HCT116 (cell line): ENCODE measurements at regions not wholly inside any gene's neighbourhood (a gene's known extent, or its start where the extent isn't known, plus 50 kb on each side); places are given as distances from the start of the nearest gene placed in this dataset.

Experiments used
- ATAC-seq: fragments of 200-7000 bp; cut with Tn5 transposase; 2 replicates; pipeline ENCODE4 v1.9.1; 2020; ENCODE audit warnings: mild to moderate bottlenecking, moderate library complexity
- BruUV-seq: library from RNA; stranded (reverse); fragments of 400-500 nt; replicated peaks from 2 replicates; lab custom pipeline; 2021; lab: Mats Ljungman, UMichigan
- CTCF ChIA-PET: fragments of 300-600 bp; sonication (Branson Sonifier 250); formaldehyde crosslinking; loops from one replicate; lab custom pipeline; 2021; ENCODE audit warnings: antibody characterized with exemption; lab: Charles Lee
- POLR2A ChIA-PET: fragments of 300-600, 350-600 bp; sonication (Branson Sonifier 250); formaldehyde crosslinking; loops from one replicate; lab custom pipeline; 2021; ENCODE audit warnings: antibody characterized with exemption; lab: Charles Lee
- RAD21 ChIA-PET, 2 experiments: fragments of 300-600 bp; sonication (Branson Sonifier 250); formaldehyde crosslinking; loops; one replicate each; lab custom pipeline; 2023; ENCODE audit warnings: low total read pairs in 2 of 2; ENCODE audit not compliant: uncharacterized antibody in 2 of 2, unreplicated experiment in 2 of 2, low non-redundant PET in 1 of 2; lab: Charles Lee
- DNase-seq: peaks from one replicate; pipeline ENCODE4 v3.0.0-alpha.2; 2010; ENCODE audit warnings: low read depth, low spot score
- H2AFZ ChIP-seq: fragments of 200-600 bp; shearing (Covaris generic), sonication (generic); 2 replicates; pipeline ENCODE4 v1.6.1; 2017; ENCODE audit warnings: low read depth, mixed run types, mixed read lengths, antibody characterized with exemption, low read length; ENCODE audit not compliant: poor library complexity, severe bottlenecking
- H3K27ac ChIP-seq: 2 replicates; pipeline ENCODE4 v1.5.1; 2012; ENCODE audit warnings: low read depth, low read length
- H3K27me3 ChIP-seq: fragments of 200-600 bp; sonication (generic); 2 replicates; pipeline ENCODE4 v1.6.1; 2016; ENCODE audit warnings: mixed run types, low read length, mixed read lengths; ENCODE audit not compliant: insufficient read depth
- H3K36me3 ChIP-seq, 2 experiments: fragments of 200-500 bp in 1 of 2; fragments of 200-600 bp in 1 of 2; sonication (Bioruptor generic) in 1 of 2; sonication (generic) in 1 of 2; 2 replicates each; pipeline versions ENCODE4 v1.5.1 to v1.6.1; 2014 to 2016; ENCODE audit warnings: low read length in 2 of 2, inconsistent platforms in 1 of 2, mixed read lengths in 1 of 2, mixed run types in 1 of 2; ENCODE audit not compliant: insufficient read depth in 2 of 2, control insufficient read depth in 1 of 2
- H3K4me1 ChIP-seq, 2 experiments: fragments of 200-600 bp in 1 of 2; sonication (generic) in 1 of 2; 2 replicates each; pipeline versions ENCODE4 v1.5.1 to v1.6.1; 2012 to 2017; ENCODE audit warnings: low read length in 2 of 2, inconsistent platforms in 1 of 2, mild to moderate bottlenecking in 1 of 2, mixed read lengths in 1 of 2, mixed run types in 1 of 2, moderate library complexity in 1 of 2; ENCODE audit not compliant: insufficient read depth in 2 of 2, control insufficient read depth in 1 of 2
- H3K4me2 ChIP-seq: fragments of 200-600 bp; sonication (generic); 2 replicates; pipeline ENCODE4 v1.6.1; 2017; ENCODE audit warnings: mixed run types, low read length, mixed read lengths
- H3K4me3 ChIP-seq, 2 experiments: fragments of 200-600 bp in 1 of 2; sonication (generic) in 1 of 2; replicated peaks in 1 of 2; 2 replicates each; pipeline ENCODE4 v1.5.1; 2011 to 2016; ENCODE audit warnings: low read length in 2 of 2, control low read depth in 1 of 2, low read depth in 1 of 2, mild to moderate bottlenecking in 1 of 2, mixed read lengths in 1 of 2, mixed run types in 1 of 2
- H3K79me2 ChIP-seq: fragments of 200-600 bp; sonication (generic); 2 replicates; pipeline ENCODE4 v1.6.1; 2017; ENCODE audit warnings: mild to moderate bottlenecking, mixed run types, low read length, moderate library complexity, mixed read lengths; ENCODE audit not compliant: insufficient read depth
- H3K9ac ChIP-seq: fragments of 200-600 bp; sonication (generic); 2 replicates; pipeline ENCODE4 v1.6.1; 2016; ENCODE audit warnings: low read length, mixed read lengths
- H3K9me2 ChIP-seq: fragments of 200-600 bp; sonication (generic), shearing (Covaris generic); 2 replicates; pipeline ENCODE4 v1.6.1; 2017; ENCODE audit warnings: mixed run types, mild to moderate bottlenecking, moderate library complexity; ENCODE audit not compliant: insufficient read depth
- H3K9me3 ChIP-seq, 2 experiments: fragments of 200-500 bp in 1 of 2; fragments of 200-600 bp in 1 of 2; sonication (Bioruptor generic) in 1 of 2; sonication (generic) in 1 of 2; 2 replicates each; pipeline ENCODE4 v1.6.1; 2014 to 2017; ENCODE audit warnings: low read length in 2 of 2, mixed read lengths in 2 of 2, inconsistent platforms in 1 of 2, low read depth in 1 of 2, mild to moderate bottlenecking in 1 of 2, mixed run types in 1 of 2, moderate library complexity in 1 of 2; ENCODE audit not compliant: control insufficient read depth in 1 of 2, insufficient read depth in 1 of 2
- H4K20me1 ChIP-seq: fragments of 200-600 bp; sonication (generic), shearing (Covaris generic); 2 replicates; pipeline ENCODE4 v1.6.1; 2017; ENCODE audit warnings: mixed run types, mild to moderate bottlenecking, moderate library complexity; ENCODE audit not compliant: insufficient read depth
- CEBPB ChIP-seq: IDR thresholded peaks from 2 replicates; pipeline ENCODE4 v1.6.1; 2012; ENCODE audit warnings: low read depth
- EGR1 ChIP-seq: IDR thresholded peaks from 2 replicates; pipeline ENCODE4 v1.6.1; 2012; ENCODE audit warnings: low read depth
- ELF1 ChIP-seq: IDR thresholded peaks from 2 replicates; pipeline ENCODE4 v1.6.1; 2012; ENCODE audit warnings: low read depth, borderline replicate concordance
- FOSL1 ChIP-seq: IDR thresholded peaks from 2 replicates; pipeline ENCODE4 v1.6.1; 2012; ENCODE audit warnings: low read depth
- MAX ChIP-seq: IDR thresholded peaks from 2 replicates; pipeline ENCODE4 v1.6.1; 2012
- RAD21 ChIP-seq: IDR thresholded peaks from 2 replicates; pipeline ENCODE4 v1.6.1; 2012; ENCODE audit warnings: low read depth, mild to moderate bottlenecking
- REST ChIP-seq: IDR thresholded peaks from 2 replicates; pipeline ENCODE4 v1.6.1; 2012; ENCODE audit warnings: low read depth
- SP1 ChIP-seq: IDR thresholded peaks from 2 replicates; pipeline ENCODE4 v1.6.1; 2012; ENCODE audit warnings: low read depth
- SRF ChIP-seq: IDR thresholded peaks from 2 replicates; pipeline ENCODE4 v1.6.1; 2012; ENCODE audit warnings: low read depth
- TCF7L2 ChIP-seq: IDR thresholded peaks from 2 replicates; pipeline ENCODE4 v1.7.0; 2011; ENCODE audit warnings: borderline replicate concordance, inconsistent platforms; ENCODE audit not compliant: insufficient read depth, insufficient read length; ENCODE audit errors: extremely low read depth
- YY1 ChIP-seq: IDR thresholded peaks from 2 replicates; pipeline ENCODE4 v1.6.1; 2011; ENCODE audit warnings: low read length, low read depth, moderate library complexity, mild to moderate bottlenecking; ENCODE audit not compliant: insufficient replicate concordance; ENCODE audit errors: extremely low read depth
- intact Hi-C: fragments of 100-400 bp; cut with micrococcal nuclease; formaldehyde crosslinking; loops from 2 replicates; pipeline ENCODE4 v1.10.0; 2022

- CTCF ChIA-PET, result no interaction called here
- no peak for ATAC-seq
- no peak overlapping the region for H2AFZ ChIP-seq
Measured at GRCh38 chr4:62952366-62952765, 1456.9 kb downstream of the TECRL start.

More at GRCh38 chr4:62952366-62952765, 1456.9 kb downstream of the TECRL start:
- H3K79me2 ChIP-seq, result no peaks in the 10 kb centered on the region
- H3K4me2 ChIP-seq, result no peak overlapping the region
- no peaks in the 10 kb centered on the region for H3K9me2 ChIP-seq
- ChIA-PET RAD21 (no interaction called here), POLR2A (no interaction called here)
- H3K4me3 ChIP-seq, result no peak overlapping the region
- H4K20me1 ChIP-seq, result no peaks in the 10 kb centered on the region
- no peaks in the 10 kb centered on the region for H3K4me1 ChIP-seq
- H3K9ac ChIP-seq, result no peak overlapping the region
- no TSS peak for BruUV-seq
- intact Hi-C loops, result no loop called here
- H3K27ac ChIP-seq, result no peak overlapping the region
- TF ChIP-seq FOSL1 (no peak), ELF1 (no peak), TCF7L2 (no peak), YY1 (no peak), REST (no peak), SP1 (no peak), EGR1 (no peak), MAX (no peak), CEBPB (no peak), SRF (no peak), RAD21 (no peak)
- no peaks in the 10 kb centered on the region for H3K27me3 ChIP-seq
- DNase-seq, result no peak
- H3K9me3 ChIP-seq, result peaks cover 5 to 14% of the 10 kb centered on the region in 2 experiments; a peak in 3 of 4 replicates
- H3K36me3 ChIP-seq, result no peaks in the 10 kb centered on the region
